NCI-H2196 treated with DMSO at 0.1 percent for 48 hours (cell line): ENCODE measurements at regions not wholly inside any gene's neighbourhood (a gene's known extent, or its start where the extent isn't known, plus 50 kb on each side); places are given as distances from the start of the nearest gene placed in this dataset.

Experiments
- DNase-seq: peaks from one replicate; lab custom pipeline; 2025; ENCODE audit not compliant: unreplicated experiment; lab: John Stamatoyannopoulos, UW

DNA sequence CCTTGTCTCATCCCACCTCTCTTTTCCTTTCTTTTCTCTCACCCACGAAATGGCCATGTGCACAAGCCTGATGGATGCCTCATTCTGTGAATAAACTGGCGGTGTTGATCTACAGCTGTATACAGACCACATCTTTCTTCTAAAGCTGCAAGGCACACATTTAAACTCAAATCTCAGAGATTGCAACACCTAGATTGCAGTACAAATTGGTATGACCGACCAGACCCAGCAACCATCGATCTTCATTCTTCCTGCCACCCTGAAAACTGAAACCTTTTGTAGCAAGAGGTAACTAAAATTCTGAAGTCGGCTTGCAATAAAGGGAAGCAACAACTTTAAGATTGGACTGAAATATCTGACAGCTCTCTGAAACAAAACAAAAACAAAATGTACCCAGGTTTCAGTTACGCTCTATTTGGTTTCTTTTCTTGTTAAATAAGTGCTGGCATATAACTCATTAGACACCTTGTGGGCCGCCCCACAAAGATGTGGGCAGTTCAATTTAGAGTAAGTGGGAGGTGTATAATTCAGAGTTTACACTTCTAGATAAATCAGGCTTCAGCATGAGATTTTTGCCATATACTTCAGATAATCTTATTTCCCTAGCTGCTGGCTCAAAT is 390.0 kb upstream of the NOVA1 start:
- DNase-seq: no peak

GRCh38 chr14:26990946-26991345 is 393.1 kb upstream of the NOVA1 start:
- no peak for DNase-seq

DNA sequence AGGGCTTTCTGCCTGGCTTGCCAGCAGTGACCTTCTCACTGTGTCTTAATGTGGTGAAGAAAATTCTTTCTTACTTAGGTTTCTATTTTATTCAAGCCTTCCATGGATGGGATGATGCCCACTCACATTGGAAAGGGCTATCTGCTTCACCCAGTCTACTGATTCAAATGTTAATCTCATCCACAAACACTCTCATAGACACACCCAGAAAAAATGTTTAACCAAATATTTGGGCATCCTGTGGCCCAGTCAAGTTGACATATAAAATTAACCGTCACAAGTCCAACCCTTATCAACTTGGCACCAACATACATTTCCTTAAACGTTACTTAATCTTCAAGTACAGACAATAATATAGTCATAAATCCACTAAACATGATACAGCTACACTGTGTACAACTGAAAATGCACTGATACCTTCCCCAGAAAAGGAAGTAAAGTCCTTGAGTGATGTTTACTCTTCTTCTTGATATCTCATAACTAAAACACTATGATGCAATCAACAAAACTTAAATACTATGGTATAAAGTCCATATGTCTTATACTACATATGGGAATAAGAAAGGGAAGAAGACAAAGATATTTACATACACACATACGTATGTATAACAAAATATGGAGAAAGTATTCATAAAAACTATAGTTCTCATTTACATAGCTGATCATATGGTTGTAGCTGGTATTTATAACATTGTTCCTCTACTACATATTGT is 394.7 kb upstream of the NOVA1 start:
- no peak for DNase-seq

DNA sequence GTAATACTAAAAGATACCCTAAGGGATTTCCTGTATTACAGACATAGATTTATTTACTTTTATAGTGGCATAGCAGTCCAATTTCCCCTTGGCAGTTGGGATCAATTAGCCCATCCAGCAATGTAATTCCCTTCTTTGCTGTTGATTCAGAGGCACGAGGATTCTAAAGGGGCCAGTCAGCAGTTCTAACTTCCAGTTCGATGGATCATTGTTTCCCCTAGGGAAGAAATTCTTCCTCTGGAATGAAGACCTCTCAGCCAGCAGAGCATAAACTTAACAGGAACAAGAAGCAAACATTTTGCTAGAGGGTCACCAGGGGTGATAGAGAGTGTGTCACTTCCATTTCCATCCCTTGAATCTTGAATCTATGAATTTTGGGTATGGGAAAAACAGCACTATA is 395.7 kb upstream of the NOVA1 start:
- no peak for DNase-seq

- DNase-seq: no peak
Observed at GRCh38 chr14:26995301-26995700, 397.5 kb upstream of the NOVA1 start.

- no peak for DNase-seq
Observed at GRCh38 chr14:26996246-26996645, 398.4 kb upstream of the NOVA1 start.

GRCh38 chr14:27002179-27002578 is 404.3 kb upstream of the NOVA1 start:
- no peak for DNase-seq

DNA sequence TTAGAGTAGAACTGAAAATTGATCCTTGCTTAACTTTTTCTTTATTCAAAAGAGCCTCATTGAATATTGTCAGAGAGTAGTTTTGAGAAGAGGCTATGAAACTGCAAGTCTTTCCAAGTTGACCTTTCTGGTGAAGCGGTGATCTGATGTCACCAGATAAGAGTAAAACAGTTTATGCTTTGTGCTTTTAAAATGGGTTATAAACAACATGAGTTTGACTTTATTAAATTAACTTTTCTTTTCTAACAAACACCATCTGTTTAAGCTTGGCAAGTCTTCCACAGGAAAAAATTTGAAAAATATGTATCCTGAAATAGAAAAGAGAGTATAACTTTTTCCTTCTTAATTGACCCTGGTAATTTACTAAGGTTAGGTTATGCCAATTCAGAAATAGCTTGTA is 408.7 kb upstream of the NOVA1 start:
- no peak for DNase-seq

DNA sequence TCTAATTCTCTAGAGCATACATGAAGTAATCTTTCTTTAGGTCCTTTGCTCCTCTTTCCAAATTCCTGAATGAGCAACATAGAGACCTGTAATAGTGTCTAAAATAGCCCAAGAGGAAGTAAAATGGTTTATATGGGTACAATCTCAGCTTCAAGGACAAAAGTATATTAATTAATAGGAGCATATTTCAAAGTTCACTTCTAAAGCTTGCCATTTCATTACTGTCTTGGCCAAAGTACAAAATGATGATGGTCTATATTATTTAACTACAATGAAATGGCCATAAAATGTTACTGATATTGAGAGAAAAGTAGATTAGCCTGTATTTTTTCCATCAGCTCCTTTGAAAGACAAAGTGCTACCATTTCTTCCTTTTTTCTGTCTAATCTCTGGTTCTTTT is 410.4 kb upstream of the NOVA1 start:
- DNase-seq: no peak

DNA sequence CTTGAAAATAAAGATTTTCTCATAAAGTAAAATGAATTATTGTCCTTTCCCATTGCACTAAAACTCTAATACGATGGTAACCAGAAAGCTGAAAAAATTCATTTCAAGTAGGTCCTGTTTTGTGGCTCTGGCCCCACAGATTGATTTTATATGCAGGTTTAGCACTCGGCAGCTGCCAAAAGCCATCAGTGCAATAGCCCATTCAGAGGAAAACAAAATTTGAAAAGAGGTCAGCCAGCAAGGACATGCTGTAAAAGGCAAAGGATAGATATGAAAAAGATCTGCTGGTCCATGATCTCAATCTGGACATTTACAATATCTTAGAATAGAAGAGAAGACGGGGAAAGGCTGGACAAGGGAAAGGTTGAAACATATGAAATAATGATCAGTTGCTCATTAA is 414.8 kb upstream of the NOVA1 start:
- DNase-seq: no peak

GRCh38 chr14:27013678-27014077 is 415.8 kb upstream of the NOVA1 start:
- no peak for DNase-seq

DNA sequence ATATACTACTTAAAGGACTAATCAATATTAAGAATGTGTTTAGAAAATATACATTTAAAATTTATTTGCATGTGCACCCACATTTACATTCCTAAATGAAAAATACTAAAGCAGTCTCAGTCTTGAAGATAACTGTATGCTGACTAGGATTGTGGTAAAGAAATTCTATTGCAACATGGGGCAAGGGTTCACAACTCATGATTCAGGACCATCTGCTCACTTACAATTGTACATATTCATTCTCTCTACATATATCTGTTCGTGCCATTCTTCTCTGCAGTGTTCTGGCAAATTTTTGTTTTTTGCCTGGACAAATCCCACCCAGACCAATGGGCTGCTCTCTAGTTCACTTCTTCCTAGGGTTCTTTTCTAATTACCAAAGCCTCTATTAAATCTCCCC is 417.2 kb upstream of the NOVA1 start:
- DNase-seq: no peak

- no peak for DNase-seq
Observed at GRCh38 chr14:27025648-27026047, 427.8 kb upstream of the NOVA1 start.

DNA sequence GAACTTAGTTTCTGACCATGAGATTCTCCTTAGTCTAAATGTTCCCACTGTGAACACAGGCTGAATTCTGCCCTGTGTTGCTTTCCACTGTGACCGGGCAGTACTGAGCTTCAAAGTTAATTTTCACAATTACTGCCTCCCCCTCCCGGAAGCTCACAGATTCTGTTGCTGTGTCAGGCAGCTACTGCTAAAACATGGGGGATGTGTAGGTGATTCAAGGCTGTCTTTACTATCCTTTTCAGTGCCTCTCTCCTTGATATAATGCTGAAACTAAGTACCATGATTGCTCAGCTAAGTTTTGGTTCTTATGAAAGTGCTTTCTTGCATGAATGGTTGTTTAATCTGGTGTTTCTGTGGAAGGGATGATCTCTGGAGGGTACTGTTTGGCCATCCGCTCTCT is 428.3 kb upstream of the NOVA1 start:
- DNase-seq: no peak

DNA sequence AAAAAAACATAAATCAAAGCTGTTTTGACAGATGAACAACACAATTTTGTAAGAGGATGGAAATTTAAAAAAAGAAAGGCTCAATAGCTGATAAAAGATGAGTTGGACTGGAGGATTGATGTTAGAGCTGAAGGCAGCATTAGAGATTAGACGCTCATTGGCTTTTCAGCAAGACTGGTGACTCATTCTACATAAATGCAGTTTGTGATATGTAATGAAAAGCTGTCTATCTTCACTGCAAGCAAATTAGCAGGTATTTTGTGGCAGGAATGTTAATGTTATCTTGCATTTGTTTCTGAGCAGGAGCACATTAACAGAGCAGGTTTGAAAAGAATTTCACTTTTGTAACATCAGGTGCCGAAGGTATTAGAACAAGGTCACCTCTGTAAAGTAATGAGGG is 442.7 kb upstream of the NOVA1 start:
- no peak for DNase-seq

DNA sequence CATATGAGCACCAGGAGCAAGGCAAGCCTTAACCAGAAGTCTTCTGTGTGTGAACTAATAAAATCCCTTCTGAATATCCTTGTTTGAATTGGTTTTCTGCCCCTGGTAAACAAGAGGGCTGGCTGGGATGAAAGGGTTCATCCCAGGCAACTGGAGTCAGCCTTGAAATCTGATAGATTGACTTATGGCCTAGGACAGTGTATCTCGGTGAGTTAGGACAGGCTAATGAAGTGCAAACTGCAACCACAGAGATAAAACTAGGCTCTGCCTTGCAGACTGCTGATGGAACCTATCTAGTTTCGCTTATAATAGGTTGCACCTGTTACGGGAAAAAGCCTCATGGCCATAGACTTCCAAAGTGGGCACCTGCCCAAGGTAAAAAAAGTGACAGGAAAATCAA is 451.9 kb upstream of the NOVA1 start:
- peak; percentile 8 for DNase-seq

DNA sequence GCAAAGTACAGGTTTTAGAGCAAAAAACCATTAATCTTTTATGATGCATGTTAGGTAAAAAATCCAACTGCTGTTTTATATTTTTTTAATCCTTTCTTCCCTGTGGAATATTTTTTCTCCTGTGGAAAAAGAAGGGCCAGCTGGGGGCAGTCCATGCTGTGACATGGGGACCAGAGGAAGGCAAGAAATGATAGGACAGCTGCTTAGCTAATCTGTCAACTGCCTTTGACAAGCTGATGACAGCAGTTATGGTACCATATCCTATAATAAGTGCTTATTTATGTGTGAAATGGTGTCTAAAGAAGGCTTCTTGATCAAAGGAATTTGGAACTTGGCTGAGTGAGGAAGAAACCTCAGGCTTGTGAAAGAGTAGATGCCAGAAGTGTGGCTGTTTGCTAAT is 452.4 kb upstream of the NOVA1 start:
- no peak for DNase-seq

- no peak for DNase-seq
Observed at GRCh38 chr14:27056586-27056985, 458.8 kb upstream of the NOVA1 start.

GRCh38 chr14:27061299-27061698 is 463.5 kb upstream of the NOVA1 start:
- DNase-seq: no peak

- DNase-seq: no peak
Observed at GRCh38 chr14:27063959-27064358, 466.1 kb upstream of the NOVA1 start.

GRCh38 chr14:27065886-27066285 is 468.1 kb upstream of the NOVA1 start:
- no peak for DNase-seq

DNA sequence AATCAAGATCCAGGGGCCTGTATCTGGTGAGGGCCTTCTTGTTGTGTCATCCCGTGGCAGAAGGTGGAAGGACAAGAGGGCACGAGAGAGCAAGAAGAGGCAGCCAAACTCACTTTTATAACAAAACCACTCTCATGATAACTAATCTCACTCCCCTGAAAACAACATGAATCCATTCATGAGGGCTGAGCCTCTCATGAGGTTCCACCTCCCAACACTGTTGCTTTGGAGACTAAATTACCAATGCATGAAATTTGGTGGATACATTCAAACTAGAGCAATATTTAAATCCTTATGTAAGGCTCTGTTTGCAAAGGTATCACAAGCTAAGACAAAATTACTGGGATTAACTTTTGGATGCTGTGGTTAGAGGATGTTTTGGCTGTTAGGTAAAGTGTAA is 470.1 kb upstream of the NOVA1 start:
- DNase-seq: no peak

DNA sequence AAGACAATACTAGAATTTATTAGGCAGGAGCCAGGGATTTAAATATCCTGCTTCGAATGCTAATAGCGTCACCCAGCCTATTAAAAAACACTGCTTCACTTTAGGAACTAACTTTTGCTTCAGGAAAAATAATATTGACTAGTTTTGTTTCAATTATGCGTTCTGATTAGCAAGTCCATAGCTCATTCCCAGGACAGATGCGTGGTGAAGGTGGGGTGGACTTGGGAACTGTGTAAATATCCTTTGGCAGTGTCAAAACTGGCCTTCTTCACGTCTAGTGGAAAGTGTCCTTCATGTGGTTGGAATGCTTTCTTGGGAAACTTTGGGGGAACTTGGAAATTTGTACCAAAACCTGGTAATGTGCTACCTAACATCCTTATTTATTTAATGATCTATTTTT is 474.8 kb upstream of the NOVA1 start:
- DNase-seq: no peak
